ENCODE measurements at regions not wholly inside any gene's neighbourhood (a gene's known extent, or its start where the extent isn't known, plus 50 kb on each side); places are given as distances from the start of the nearest gene placed in this dataset.

GRCh38 chr2:217444932-217445331 lies 557.9 kb downstream of the TNS1 start:
- intact Hi-C loops (cut with DNase I), result no loop called here
- DNase-seq (ENCODE audit: low spot score), result no peak

DNA sequence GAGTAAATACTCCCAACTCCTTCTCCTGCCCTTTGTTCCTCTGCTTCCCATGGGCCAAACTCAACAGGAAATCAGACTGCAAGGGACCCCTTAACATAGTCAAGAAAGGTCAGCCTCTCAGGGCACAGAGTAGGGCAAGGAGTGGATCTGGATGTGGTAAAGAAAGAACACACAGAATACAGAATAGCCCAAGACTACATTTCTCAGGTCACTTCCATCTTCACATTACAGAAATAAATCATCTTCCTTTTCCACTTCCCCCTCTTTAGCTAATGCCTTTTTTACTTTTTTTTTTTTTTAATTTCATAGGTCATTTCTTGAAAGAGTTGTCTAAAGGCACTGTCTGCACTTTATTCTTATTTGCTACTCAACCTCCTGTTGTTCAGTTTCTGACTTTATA lies 558.3 kb downstream of the TNS1 start:
- intact Hi-C loops (cut with DNase I), result no loop called here
- no peak for DNase-seq (ENCODE audit: low spot score)

- intact Hi-C loops (cut with DNase I), result no loop called here
- DNase-seq (ENCODE audit: low spot score), result no peak
These were observed 559.2 kb downstream of the TNS1 start for GRCh38 chr2:217443601-217444000.

GRCh38 chr2:217440000-217440399 lies 562.8 kb downstream of the TNS1 start:
- no peak for DNase-seq (ENCODE audit: low spot score)
- intact Hi-C loops (cut with DNase I), result no loop called here

DNA sequence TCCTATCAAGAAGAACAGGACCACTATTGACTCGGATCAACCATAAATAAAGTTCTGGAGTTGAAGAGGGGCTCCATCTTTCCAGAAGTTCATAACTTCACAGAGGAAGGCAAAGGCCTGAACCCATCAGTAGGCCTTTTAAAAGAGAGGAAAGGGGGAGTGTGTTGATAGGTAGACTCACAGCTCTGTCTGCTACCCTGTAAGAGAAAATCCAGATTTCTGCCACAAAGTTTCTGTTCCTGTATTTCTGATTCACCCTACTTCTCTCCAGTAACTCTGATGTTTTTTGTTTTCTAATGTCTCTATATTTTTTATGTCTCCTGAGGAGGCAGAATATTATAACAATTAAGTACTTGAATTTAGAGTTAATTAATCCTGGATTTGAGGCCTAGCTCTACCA lies 564.0 kb downstream of the TNS1 start:
- intact Hi-C loops (cut with DNase I), result no loop called here

GRCh38 chr2:217438136-217438535 lies 564.7 kb downstream of the TNS1 start:
- intact Hi-C loops (cut with DNase I), result no loop called here
- DNase-seq (ENCODE audit: low spot score), result no peak

More for the DNA sequence above, 564.0 kb downstream of the TNS1 start:
- DNase-seq (ENCODE audit: low spot score), result no peak

DNA sequence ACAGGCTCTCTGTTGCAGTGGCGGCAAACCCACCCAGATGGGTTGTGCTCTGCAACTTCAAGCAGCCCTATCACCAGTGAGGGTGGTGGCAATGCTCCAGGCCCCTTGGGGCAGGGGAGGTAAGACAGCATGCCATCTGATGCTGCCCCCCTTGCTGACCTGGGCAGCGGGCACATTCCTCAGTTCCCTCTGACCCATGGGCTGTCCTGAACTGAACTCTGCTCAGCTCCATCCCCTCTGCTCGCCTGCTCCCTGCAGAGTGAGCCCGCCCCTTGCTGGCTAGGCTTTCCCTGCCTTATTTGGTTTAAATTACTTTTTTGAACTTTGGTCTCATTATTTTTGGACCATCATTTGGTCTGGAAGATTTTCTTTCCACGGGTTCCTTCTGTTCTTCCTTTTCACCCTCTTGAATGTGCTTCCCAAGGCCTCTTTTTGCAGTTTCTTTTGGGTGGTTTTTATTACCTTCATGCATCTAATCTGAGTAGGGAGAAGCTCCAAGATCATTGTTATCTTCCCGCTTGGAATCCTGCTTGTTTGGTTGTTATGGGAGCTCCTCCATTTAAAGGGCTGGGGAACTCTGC lies 565.4 kb downstream of the TNS1 start:
- peak; percentile 75 for DNase-seq (ENCODE audit: low spot score)
- intact Hi-C loops (cut with DNase I), result no loop called here

DNA sequence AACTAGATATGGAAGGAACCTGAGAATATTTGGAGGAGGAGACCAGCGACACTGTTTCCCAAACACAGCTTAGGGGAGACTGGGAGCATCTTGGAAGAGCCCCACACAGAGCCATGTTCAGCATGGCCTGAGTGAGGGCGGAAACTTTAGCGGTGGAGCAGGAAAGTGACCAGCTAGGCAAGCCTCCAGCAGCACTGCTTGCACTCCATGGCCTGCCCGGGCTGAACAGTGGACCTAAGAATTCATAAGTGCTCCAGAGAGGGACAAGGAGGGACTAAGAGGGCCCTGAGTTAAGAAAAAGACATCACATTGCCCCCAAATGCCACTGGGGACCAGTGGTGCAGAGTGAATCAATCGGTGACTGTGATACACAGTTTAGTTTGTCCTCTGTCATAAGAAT lies 566.4 kb downstream of the TNS1 start:
- peak; percentile 80 for DNase-seq (ENCODE audit: low spot score)
- intact Hi-C loops (cut with DNase I), result no loop called here

DNA sequence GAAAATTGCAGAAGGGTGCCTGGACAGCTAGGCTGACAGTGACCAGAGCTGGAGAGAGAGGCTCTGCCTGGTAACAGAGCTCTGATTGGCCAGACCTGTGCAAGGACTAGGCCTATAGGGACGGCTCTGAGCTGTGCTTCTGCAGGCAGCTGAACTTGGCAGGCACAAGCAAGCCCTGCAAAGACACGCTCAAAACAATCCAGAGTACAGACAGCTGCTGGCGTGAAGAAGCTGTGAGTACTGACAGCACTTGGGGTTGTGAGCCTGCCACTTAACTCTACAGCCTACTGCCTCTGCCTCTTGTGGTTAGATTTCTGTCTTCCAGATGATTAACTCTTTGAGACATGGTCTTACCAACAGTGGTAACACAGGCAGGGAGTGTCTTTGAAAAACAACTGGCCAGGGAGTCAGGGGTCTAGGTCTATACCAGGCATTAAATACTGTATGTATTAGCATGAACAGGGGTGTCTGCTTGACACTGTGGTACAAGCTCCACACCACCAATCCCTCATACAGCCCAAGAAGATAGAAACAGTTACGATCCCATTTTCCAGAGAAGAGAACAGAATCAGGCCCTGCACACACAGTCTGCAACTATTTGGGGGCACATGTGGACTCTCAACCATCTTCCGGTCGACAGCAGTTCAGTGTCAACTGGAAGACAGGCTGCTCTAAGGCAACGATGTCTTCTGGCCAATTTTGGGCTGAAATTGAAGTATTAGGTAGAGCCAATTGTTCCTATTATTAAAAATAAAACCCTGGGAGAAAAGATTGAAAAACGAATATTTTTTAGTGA lies 568.4 kb downstream of the TNS1 start:
- DNase-seq (ENCODE audit: low spot score), result peak; percentile 92
- intact Hi-C loops (cut with DNase I), result no loop called here

DNA sequence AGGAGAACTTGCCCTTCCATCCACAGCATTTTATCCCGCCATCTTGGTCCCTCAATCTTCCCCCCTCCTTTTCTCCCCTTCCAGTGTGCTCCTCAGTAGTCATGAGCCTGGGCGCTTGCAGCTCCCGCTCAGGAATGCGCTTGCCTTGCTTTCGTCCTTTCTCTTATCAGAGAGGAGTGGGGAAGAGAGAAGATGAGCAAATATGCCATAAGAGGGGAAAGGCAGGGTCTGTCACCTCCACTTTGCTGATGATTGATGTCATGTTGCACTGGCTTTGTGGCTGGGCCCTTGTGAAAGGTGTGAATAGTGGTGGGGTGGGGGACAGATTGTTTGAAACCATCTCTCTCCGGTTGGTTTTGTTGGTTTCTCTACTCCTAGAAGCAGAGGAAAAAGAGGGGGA lies 569.3 kb downstream of the TNS1 start:
- no peak for DNase-seq (ENCODE audit: low spot score)
- intact Hi-C loops (cut with DNase I), result no loop called here

DNA sequence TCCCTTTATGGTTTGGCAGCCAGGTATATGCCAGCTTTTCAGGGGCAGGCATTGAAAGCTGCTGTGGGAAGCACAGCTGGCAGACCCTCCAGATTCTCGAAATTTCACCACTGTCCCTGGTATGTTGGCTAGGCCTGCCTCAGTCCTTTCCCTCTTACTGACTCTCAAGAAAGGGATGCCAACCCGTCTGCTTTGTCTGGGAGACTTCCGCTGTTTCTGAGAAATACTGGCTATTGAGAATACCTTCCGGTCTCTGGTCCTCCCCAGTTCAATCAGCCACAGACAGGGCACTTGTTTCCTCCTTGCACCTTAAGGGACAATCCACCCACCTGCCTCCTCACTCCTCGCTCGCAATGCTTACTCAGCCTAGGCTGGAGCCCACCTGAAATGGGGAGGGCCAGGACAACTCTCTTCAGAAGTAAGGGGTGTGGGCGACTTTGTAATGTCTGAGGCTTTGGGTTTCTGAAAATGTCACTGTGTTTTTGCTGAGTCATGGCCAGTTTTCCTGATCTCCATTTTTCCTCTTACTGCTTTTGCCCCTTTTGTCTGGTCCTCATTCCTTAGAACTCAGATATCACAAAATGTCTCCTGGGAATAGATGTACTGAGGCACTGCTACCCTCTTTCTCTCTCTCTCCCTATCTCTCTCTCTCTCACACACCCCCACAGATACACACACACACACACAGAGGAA lies 571.1 kb downstream of the TNS1 start:
- intact Hi-C loops (cut with DNase I), result no loop called here

DNA sequence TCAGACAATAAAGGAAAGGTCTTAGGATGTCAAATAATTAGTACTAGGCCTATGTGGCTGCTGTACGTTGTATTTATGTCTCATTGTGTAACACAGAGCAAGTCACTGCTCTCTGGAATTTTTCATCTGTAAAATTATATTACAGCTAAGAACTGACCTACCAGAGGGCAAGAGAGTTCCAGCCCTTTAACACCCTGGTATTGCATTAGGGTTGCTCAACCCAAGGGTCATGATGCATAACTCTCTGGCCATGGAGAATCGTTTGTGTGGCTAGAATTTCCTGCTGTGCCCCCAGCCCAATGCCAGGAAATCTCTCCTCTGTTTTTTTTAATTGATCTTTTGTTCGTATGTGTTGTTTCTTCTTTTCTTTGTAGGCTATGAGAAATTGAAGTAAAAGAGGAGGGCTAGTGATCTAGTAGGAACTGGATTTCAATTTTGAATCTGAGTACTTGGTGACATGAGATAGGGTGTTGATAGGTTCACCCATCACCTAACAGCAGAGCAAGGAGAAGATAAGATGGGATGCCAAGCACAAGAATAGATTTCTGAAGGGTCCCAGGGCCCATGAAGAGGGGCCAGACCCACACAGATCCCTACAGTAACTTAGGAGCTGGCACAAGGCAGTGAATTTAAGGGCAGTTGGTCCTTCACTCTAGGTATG lies 571.2 kb upstream of the TNP1 start:
- intact Hi-C loops (cut with DNase I), result no loop called here
- no peak for DNase-seq (ENCODE audit: low spot score)

More for the DNA sequence above, 571.1 kb downstream of the TNS1 start:
- no peak for DNase-seq (ENCODE audit: low spot score)

GRCh38 chr2:217429981-217430500 lies 570.2 kb upstream of the TNP1 start:
- DNase-seq (ENCODE audit: low spot score), result no peak
- intact Hi-C loops (cut with DNase I), result no loop called here

GRCh38 chr2:217421834-217422233 lies 562.0 kb upstream of the TNP1 start:
- DNase-seq (ENCODE audit: low spot score), result no peak
- intact Hi-C loops (cut with DNase I), result no loop called here

- DNase-seq (ENCODE audit: low spot score), result no peak
- intact Hi-C loops (cut with DNase I), result no loop called here
These were observed 561.0 kb upstream of the TNP1 start for GRCh38 chr2:217420854-217421253.

DNA sequence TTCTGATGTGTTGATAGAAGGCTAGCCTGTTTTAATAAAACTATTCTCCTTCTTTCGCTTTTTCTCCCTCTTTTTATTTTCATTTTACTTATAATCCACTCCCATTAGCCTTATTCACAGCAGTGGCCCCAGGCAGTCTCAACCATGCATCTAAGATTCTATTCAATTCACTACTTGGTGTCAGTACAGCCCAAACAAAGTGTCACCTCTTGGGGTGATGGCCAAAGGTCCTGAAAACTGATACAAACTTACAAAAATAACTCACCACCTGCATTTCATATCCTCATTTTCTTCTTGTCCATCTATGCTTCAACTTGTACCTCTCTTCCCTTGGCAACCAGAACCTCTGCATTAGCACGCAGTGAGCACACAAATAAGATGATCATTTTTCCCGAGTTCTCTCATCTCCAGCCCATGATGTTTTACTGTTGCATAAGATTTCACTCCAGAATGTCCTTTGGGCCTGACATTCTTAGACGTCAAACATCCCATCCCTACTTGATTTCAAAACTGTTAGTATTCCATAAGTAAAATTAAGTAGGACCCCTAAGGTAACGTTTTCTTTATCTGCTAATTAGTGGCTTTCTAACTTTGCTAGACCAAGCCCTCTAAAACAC lies 559.3 kb upstream of the TNP1 start:
- DNase-seq (ENCODE audit: low spot score), result no peak
- intact Hi-C loops (cut with DNase I), result no loop called here

GRCh38 chr2:217418544-217418943 lies 558.7 kb upstream of the TNP1 start:
- intact Hi-C loops (cut with DNase I), result no loop called here
- no peak for DNase-seq (ENCODE audit: low spot score)

DNA sequence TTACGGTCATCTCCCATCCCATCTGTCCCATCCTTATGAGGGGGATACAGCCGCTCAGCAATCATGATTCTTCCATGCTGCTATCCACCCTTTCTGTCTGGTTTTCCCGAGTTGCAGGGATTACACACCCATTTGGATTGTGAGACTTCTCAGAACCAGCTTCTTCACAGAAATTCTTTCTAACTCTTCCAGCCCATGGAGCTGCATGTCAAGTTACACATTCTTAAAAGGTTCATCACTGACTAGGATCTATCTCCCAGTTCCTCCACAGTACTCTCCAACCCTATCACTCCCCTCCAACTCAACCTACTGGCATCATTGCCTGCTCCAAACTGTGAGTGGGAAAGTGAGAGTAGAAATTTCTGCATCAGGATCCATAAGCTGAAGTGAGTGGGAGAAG lies 558.2 kb upstream of the TNP1 start:
- intact Hi-C loops (cut with DNase I), result no loop called here

GRCh38 chr2:217417536-217417935 lies 557.7 kb upstream of the TNP1 start:
- DNase-seq (ENCODE audit: low spot score), result no peak
- intact Hi-C loops (cut with DNase I), result no loop called here

More for the DNA sequence above, 558.2 kb upstream of the TNP1 start:
- DNase-seq (ENCODE audit: low spot score), result no peak
